Mammary epithelial cell (primary cell): ENCODE measurements at regions not wholly inside any gene's neighbourhood (a gene's known extent, or its start where the extent isn't known, plus 50 kb on each side); places are given as distances from the start of the nearest gene placed in this dataset.

Experiments used
- CTCF ChIP-seq, 2 donors: IDR thresholded peaks in 1 of 2; conservative IDR thresholded peaks in 1 of 2; 2 replicates each; pipeline ENCODE4 v1.5.1; 2011 to 2012; ENCODE audit warnings: inconsistent platforms in 2 of 2, low read length in 2 of 2, mild to moderate bottlenecking in 2 of 2, control low read depth in 1 of 2, low read depth in 1 of 2; ENCODE audit not compliant: insufficient read depth in 1 of 2; ENCODE audit errors: extremely low read depth in 1 of 2
- EZH2 ChIP-seq: IDR thresholded peaks from 2 replicates; pipeline ENCODE4 v1.6.1; 2012; ENCODE audit warnings: low read length, inconsistent platforms, borderline replicate concordance

- TF ChIP-seq CTCF (conservative IDR thresholded peaks at IDR 0.05 in 1 of 2, IDR thresholded peaks at IDR 0.05 in 1 of 2; ENCODE audit: extremely low read depth in 1 of 2, insufficient read depth in 1 of 2, low read depth in 1 of 2, low read length in 2 of 2) (no peak), EZH2 (no peak)
Observed at GRCh38 chr6:74311431-74311830, 615.4 kb downstream of the CD109 start.
